DND-41 (cell line): ENCODE measurements at regions not wholly inside any gene's neighbourhood (a gene's known extent, or its start where the extent isn't known, plus 50 kb on each side); places are given as distances from the start of the nearest gene placed in this dataset.

ENCODE experiments used
- CTCF ChIP-seq: IDR thresholded peaks from 2 replicates; pipeline ENCODE4 v1.5.1; 2012; ENCODE audit warnings: borderline replicate concordance, low read length, moderate library complexity, mild to moderate bottlenecking; ENCODE audit not compliant: poor library complexity, severe bottlenecking; ENCODE audit errors: extremely low read depth
- EZH2 ChIP-seq: IDR thresholded peaks from 3 replicates; pipeline ENCODE4 v1.6.1; 2012; ENCODE audit warnings: borderline replicate concordance, low read depth, mild to moderate bottlenecking, moderate library complexity, low read length, inconsistent platforms; ENCODE audit not compliant: severe bottlenecking

DNA sequence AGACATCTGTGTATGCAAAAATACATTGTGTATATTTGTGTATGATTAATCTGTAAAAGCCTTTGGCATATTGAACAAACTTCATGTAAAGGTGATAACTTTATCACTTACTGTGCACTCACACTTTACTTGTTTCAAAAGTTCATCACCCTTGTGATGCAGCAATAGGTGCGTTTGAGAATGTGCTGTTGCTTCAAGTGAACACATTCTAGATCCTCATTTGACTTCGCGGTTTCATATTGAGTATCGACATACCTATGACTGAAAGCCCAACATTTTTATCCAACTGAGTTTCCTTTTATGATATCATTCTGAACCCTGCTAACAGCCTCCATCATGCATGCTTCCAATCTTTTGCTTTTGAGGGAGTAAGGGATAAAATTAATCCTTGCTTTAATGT lies 1086.9 kb downstream of the TMEM121 start:
- TF ChIP-seq CTCF, result no peak
- TF ChIP-seq EZH2, result no peak
